SU-DHL-6 (cell line): ENCODE measurements at regions not wholly inside any gene's neighbourhood (a gene's known extent, or its start where the extent isn't known, plus 50 kb on each side); places are given as distances from the start of the nearest gene placed in this dataset.

Experiments used
- CTCF ChIP-seq: fragments of 200-600 bp; sonication (generic); IDR thresholded peaks from one replicate; pipeline ENCODE4 v1.5.1; 2017; ENCODE audit warnings: antibody characterized with exemption, mild to moderate bottlenecking, low read length, moderate library complexity; ENCODE audit not compliant: insufficient read depth, poor library complexity, severe bottlenecking
- EZH2phosphoT487 ChIP-seq: fragments of 200-600 bp; sonication (generic), shearing (Covaris generic); conservative IDR thresholded peaks from 2 replicates; pipeline ENCODE4 v1.6.1; 2018; ENCODE audit warnings: mild to moderate bottlenecking, antibody characterized with exemption, low read length, moderate library complexity, mixed read lengths

GRCh38 chr9:106758911-106759310, 104.1 kb upstream of the ZNF462 start:
- TF ChIP-seq CTCF (no peak), EZH2phosphoT487 (no peak)
